ENCODE measurements at regions not wholly inside any gene's neighbourhood (a gene's known extent, or its start where the extent isn't known, plus 50 kb on each side); places are given as distances from the start of the nearest gene placed in this dataset.

GRCh38 chr3:146322216-146322817 lies 71.4 kb upstream of the PLSCR4 start:
- TF ChIP-seq POLR2A (IDR thresholded peaks at IDR 0.05): no peak
- TF ChIP-seq CTCF (IDR thresholded peaks at IDR 0.05): no peak
- intact Hi-C loops (cut with DNase I): loop anchor here (10.0 kb wide), 2 partner anchors 108 to 258 kb away; no protein-coding TSS in a partner anchor
- Histone ChIP-seq H3K27ac (no peak overlapping the region), H3K9me3 (no peaks in the 10 kb centered on the region), H3K36me3 (replicated peaks in 1 of 2; ENCODE audit: insufficient read depth in 1 of 2, low read depth in 2 of 2) (no peaks in the 10 kb centered on the region), H3K4me1 (no peaks in the 10 kb centered on the region), H3K4me3 (no peak overlapping the region), H3K27me3 (no peaks in the 10 kb centered on the region)
- WGBS, 2 donors: 88 to 96% methylated on average over 2 of the region's 2 CpGs
- ATAC-seq (no peak), DNase-seq (no peak)

- Histone ChIP-seq H3K4me3 (no peak overlapping the region), H3K27ac (no peak overlapping the region), H3K27me3 (no peaks in the 10 kb centered on the region), H3K36me3 (replicated peaks in 1 of 2; ENCODE audit: insufficient read depth in 1 of 2, low read depth in 2 of 2) (no peaks in the 10 kb centered on the region), H3K9me3 (no peaks in the 10 kb centered on the region), H3K4me1 (peaks cover 6% of the 10 kb centered on the region)
- ATAC-seq: no peak
- no peak for DNase-seq
- intact Hi-C loops (cut with DNase I): no loop called here
- TF ChIP-seq POLR2A (IDR thresholded peaks at IDR 0.05) (no peak), CTCF (IDR thresholded peaks at IDR 0.05) (no peak)
Observed at GRCh38 chr3:146314871-146315270, 64.0 kb upstream of the PLSCR4 start.

- H3K36me3 ChIP-seq (replicated peaks in 1 of 2; ENCODE audit: insufficient read depth in 1 of 2, low read depth in 2 of 2): no peaks in the 10 kb centered on the region
Observed at GRCh38 chr3:146313746-146314111, 62.8 kb upstream of the PLSCR4 start.

GRCh38 chr3:146313031-146313745 lies 62.3 kb upstream of the PLSCR4 start:
- intact Hi-C loops (cut with DNase I): no loop called here
- no peak for DNase-seq
- Histone ChIP-seq H3K36me3 (replicated peaks in 1 of 2; ENCODE audit: insufficient read depth in 1 of 2, low read depth in 2 of 2) (no peaks in the 10 kb centered on the region), H3K9me3 (no peaks in the 10 kb centered on the region), H3K4me3 (no peak overlapping the region), H3K4me1 (peaks cover 6% of the 10 kb centered on the region), H3K27me3 (no peaks in the 10 kb centered on the region), H3K27ac (peak overlapping the region in 1 of 4 donors; percentile 25)
- 51 to 55% methylated on average over 2 of the region's 2 CpGs for WGBS, 2 donors
- no peak for TF ChIP-seq CTCF (IDR thresholded peaks at IDR 0.05)
- ATAC-seq: peak; percentile 60

More at GRCh38 chr3:146313746-146314111, 62.8 kb upstream of the PLSCR4 start:
- Histone ChIP-seq H3K4me3 (no peak overlapping the region), H3K4me1 (peaks cover 6% of the 10 kb centered on the region), H3K9me3 (no peaks in the 10 kb centered on the region), H3K27ac (peak overlapping the region in 1 of 4 donors; percentile 25), H3K27me3 (no peaks in the 10 kb centered on the region)
- 63 to 100% methylated on average over 1 of the region's 1 CpG for WGBS, 2 donors
- no peak for TF ChIP-seq POLR2A (IDR thresholded peaks at IDR 0.05)
- TF ChIP-seq CTCF (IDR thresholded peaks at IDR 0.05): no peak
- ATAC-seq (peak; percentile 15), DNase-seq (peak in 1 of 4 donors; percentile 11)
- intact Hi-C loops (cut with DNase I): no loop called here

GRCh38 chr3:146308682-146309081 lies 57.8 kb upstream of the PLSCR4 start:
- intact Hi-C loops (cut with DNase I): no loop called here
- no peaks in the 10 kb centered on the region for H3K36me3 ChIP-seq (replicated peaks in 1 of 2; ENCODE audit: insufficient read depth in 1 of 2, low read depth in 2 of 2)
- no peaks in the 10 kb centered on the region for H3K9me3 ChIP-seq
- no peaks in the 10 kb centered on the region for H3K27me3 ChIP-seq
- no peaks in the 10 kb centered on the region for H3K4me1 ChIP-seq
- DNase-seq (no peak), ATAC-seq (peak; percentile 50)
- TF ChIP-seq POLR2A (IDR thresholded peaks at IDR 0.05) (no peak), CTCF (IDR thresholded peaks at IDR 0.05) (no peak)
- 57 to 61% methylated on average over 3 of the region's 3 CpGs for WGBS, 2 donors
- H3K27ac ChIP-seq: peak overlapping the region in 2 of 4 donors; percentile 24 to 35
- H3K4me3 ChIP-seq: no peak overlapping the region
